Smooth muscle cell (in vitro differentiated cells): ENCODE measurements at regions not wholly inside any gene's neighbourhood (a gene's known extent, or its start where the extent isn't known, plus 50 kb on each side); places are given as distances from the start of the nearest gene placed in this dataset.

Source experiments
- DNase-seq: peaks from one replicate; lab custom pipeline; 2025; ENCODE audit not compliant: unreplicated experiment; lab: John Stamatoyannopoulos, UW
- H2AFZ ChIP-seq: fragments of 200-600 bp; sonication (generic); 2 replicates; pipeline ENCODE4 v1.6.0; 2016; ENCODE audit warnings: antibody characterized with exemption, low read depth, mild to moderate bottlenecking
- H3F3A ChIP-seq: fragments of 200-600 bp; sonication (generic); 2 replicates; pipeline ENCODE4 v1.6.0; 2017; ENCODE audit warnings: antibody characterized with exemption, low read depth
- H3K27ac ChIP-seq: fragments of 200-600 bp; sonication (generic); 2 replicates; pipeline ENCODE4 v1.5.1; 2016; ENCODE audit warnings: low read depth, mild to moderate bottlenecking
- H3K27me3 ChIP-seq: fragments of 200-600 bp; sonication (generic); 2 replicates; pipeline ENCODE4 v1.6.1; 2016; ENCODE audit warnings: low read depth, mild to moderate bottlenecking
- H3K36me3 ChIP-seq: fragments of 200-600 bp; sonication (generic); 2 replicates; pipeline ENCODE4 v1.5.1; 2016; ENCODE audit warnings: low read depth
- H3K4me1 ChIP-seq: fragments of 200-600 bp; sonication (generic); 2 replicates; pipeline ENCODE4 v1.5.1; 2016; ENCODE audit warnings: low read depth
- H3K4me2 ChIP-seq: fragments of 200-600 bp; sonication (generic); 2 replicates; pipeline ENCODE4 v1.6.0; 2016; ENCODE audit warnings: mild to moderate bottlenecking
- H3K4me3 ChIP-seq: fragments of 200-600 bp; sonication (generic); 2 replicates; pipeline ENCODE4 v1.5.1; 2016; ENCODE audit warnings: mild to moderate bottlenecking
- H3K79me2 ChIP-seq: fragments of 200-600 bp; sonication (generic); 2 replicates; pipeline ENCODE4 v1.6.0; 2016; ENCODE audit warnings: low read depth, mild to moderate bottlenecking
- H3K9ac ChIP-seq: fragments of 200-600 bp; sonication (generic); 2 replicates; pipeline ENCODE4 v1.6.0; 2016; ENCODE audit warnings: low read depth
- H3K9me3 ChIP-seq: fragments of 200-600 bp; sonication (generic); replicated peaks from 2 replicates; pipeline ENCODE4 v1.5.1; 2016; ENCODE audit warnings: low read depth
- H4K20me1 ChIP-seq: fragments of 200-600 bp; sonication (generic); 2 replicates; pipeline ENCODE4 v1.6.0; 2016; ENCODE audit warnings: low read depth
- CTCF ChIP-seq: fragments of 200-600 bp; sonication (generic); IDR thresholded peaks from 2 replicates; pipeline ENCODE4 v1.5.1; 2017; ENCODE audit warnings: borderline replicate concordance, mild to moderate bottlenecking, antibody characterized with exemption; ENCODE audit not compliant: insufficient read depth, poor library complexity, severe bottlenecking
- WGBS: methylation state at CpG from one replicate; pipeline ENCODE4 v1.1.7; 2016; ENCODE audit warnings: low lambda C conversion rate; 5-methylcytosine and 5-hydroxymethylcytosine counted together

GRCh38 chr3:140756240-140757016, 78.6 kb downstream of the TRIM42 start:
- no peak overlapping the region for H2AFZ ChIP-seq
- H3K4me1 ChIP-seq = no peaks in the 10 kb centered on the region
- DNase-seq = no peak
- no peaks in the 10 kb centered on the region for H3K79me2 ChIP-seq
- no peak overlapping the region for H3K4me2 ChIP-seq
- H3K27ac ChIP-seq = no peak overlapping the region
- H3K36me3 ChIP-seq = no peaks in the 10 kb centered on the region
- no peak for TF ChIP-seq CTCF
- peaks cover 55% of the 10 kb centered on the region for H3K27me3 ChIP-seq
- H3K9me3 ChIP-seq = no peaks in the 10 kb centered on the region
- H4K20me1 ChIP-seq = no peaks in the 10 kb centered on the region
- WGBS = 41% methylated on average over 1 of the region's 1 CpG
- no peak overlapping the region for H3K9ac ChIP-seq
- no peak overlapping the region for H3K4me3 ChIP-seq
- H3F3A ChIP-seq = no peaks in the 10 kb centered on the region

GRCh38 chr3:140758791-140759444, 81.1 kb downstream of the TRIM42 start:
- Histone ChIP-seq H3K27me3 (peaks cover 43% of the 10 kb centered on the region), H3K9me3 (no peaks in the 10 kb centered on the region), H4K20me1 (no peaks in the 10 kb centered on the region), H3K4me2 (no peak overlapping the region), H3F3A (no peaks in the 10 kb centered on the region), H3K4me3 (no peak overlapping the region), H3K79me2 (no peaks in the 10 kb centered on the region), H3K27ac (no peak overlapping the region), H3K36me3 (no peaks in the 10 kb centered on the region), H3K4me1 (no peaks in the 10 kb centered on the region), H3K9ac (no peak overlapping the region), H2AFZ (no peak overlapping the region)
- no peak for TF ChIP-seq CTCF
- 80% methylated on average over 7 of the region's 7 CpGs for WGBS
- DNase-seq = no peak

GRCh38 chr3:140760324-140761075, 82.6 kb downstream of the TRIM42 start:
- Histone ChIP-seq H3K27me3 (peaks cover 30% of the 10 kb centered on the region), H4K20me1 (no peaks in the 10 kb centered on the region)
- 84% methylated on average over 4 of the region's 4 CpGs for WGBS

More at GRCh38 chr3:140760324-140761075, 82.6 kb downstream of the TRIM42 start:
- H3K79me2 ChIP-seq = no peaks in the 10 kb centered on the region
- TF ChIP-seq CTCF = no peak
- no peaks in the 10 kb centered on the region for H3K9me3 ChIP-seq
- no peaks in the 10 kb centered on the region for H3K4me1 ChIP-seq
- no peak overlapping the region for H3K27ac ChIP-seq
- H3F3A ChIP-seq = no peaks in the 10 kb centered on the region
- no peak overlapping the region for H3K9ac ChIP-seq
- H3K4me2 ChIP-seq = no peak overlapping the region
- no peak for DNase-seq
- no peak overlapping the region for H3K4me3 ChIP-seq
- no peaks in the 10 kb centered on the region for H3K36me3 ChIP-seq
- no peak overlapping the region for H2AFZ ChIP-seq
